Naive thymus-derived CD4-positive, alpha-beta T cell (primary cell): ENCODE measurements at regions not wholly inside any gene's neighbourhood (a gene's known extent, or its start where the extent isn't known, plus 50 kb on each side); places are given as distances from the start of the nearest gene placed in this dataset.

Experiments
- ATAC-seq: fragments of 150-1000 bp; cut with Tn5 transposase; 2 replicates; pipeline ENCODE4 v1.10.0; 2021; ENCODE audit warnings: mild to moderate bottlenecking, moderate library complexity
- CTCF ChIA-PET: fragments of 350-600 bp; sonication (Branson Sonifier 250); formaldehyde crosslinking; loops from one replicate; lab custom pipeline; 2021; ENCODE audit warnings: antibody characterized with exemption; lab: Charles Lee
- POLR2A ChIA-PET: fragments of 350-600 bp; sonication (Branson Sonifier 250); formaldehyde crosslinking; loops from one replicate; lab custom pipeline; 2021; ENCODE audit warnings: antibody characterized with exemption, inconsistent platforms; lab: Charles Lee
- DNase-seq, 9 donors: peaks; one replicate each; pipeline versions ENCODE4 v3.0.0 to v3.0.0-alpha.2; 2020 to 2022; ENCODE audit warnings: mixed read lengths in 1 of 9
- H3K27ac ChIP-seq: one replicate; pipeline ENCODE4 v1.7.0; 2013; ENCODE audit warnings: mild to moderate bottlenecking, low read depth, low read length, moderate library complexity
- H3K27me3 ChIP-seq, 2 donors: one replicate each; pipeline ENCODE4 v1.7.0; 2013; ENCODE audit warnings: low read length in 2 of 2, mild to moderate bottlenecking in 2 of 2, moderate library complexity in 2 of 2; ENCODE audit not compliant: control insufficient read depth in 2 of 2, insufficient read depth in 2 of 2
- H3K36me3 ChIP-seq, 3 experiments: 1 replicate in 2 of 3; 2 replicates in 1 of 3; pipeline ENCODE4 v1.7.0; 2013; ENCODE audit warnings: low read length in 3 of 3, mild to moderate bottlenecking in 3 of 3, moderate library complexity in 1 of 3; ENCODE audit not compliant: insufficient read depth in 3 of 3, control insufficient read depth in 2 of 3
- H3K4me1 ChIP-seq, 2 donors: one replicate each; pipeline ENCODE4 v1.7.0; 2013; ENCODE audit warnings: low read length in 2 of 2, mild to moderate bottlenecking in 2 of 2, moderate library complexity in 1 of 2; ENCODE audit not compliant: control insufficient read depth in 2 of 2, insufficient read depth in 2 of 2
- H3K4me3 ChIP-seq: 2 replicates; pipeline ENCODE4 v1.7.0; 2013; ENCODE audit warnings: mild to moderate bottlenecking, low read length
- H3K9me3 ChIP-seq, 3 experiments: 1 replicate in 2 of 3; 2 replicates in 1 of 3; pipeline ENCODE4 v1.7.0; 2013; ENCODE audit warnings: low read length in 3 of 3; ENCODE audit not compliant: control insufficient read depth in 2 of 3
- H3K27ac Mint-ChIP-seq, 9 donors: one replicate each; pipeline ENCODE4 v1.8.0; 2020 to 2022; ENCODE audit warnings: mixed read lengths in 9 of 9, mild to moderate bottlenecking in 8 of 9, moderate library complexity in 5 of 9, inconsistent platforms in 2 of 9
- H3K27me3 Mint-ChIP-seq, 5 donors: one replicate each; pipeline ENCODE4 v1.8.0; 2021 to 2022; ENCODE audit warnings: mixed read lengths in 5 of 5, mild to moderate bottlenecking in 1 of 5
- H3K36me3 Mint-ChIP-seq, 5 donors: one replicate each; pipeline ENCODE4 v1.8.0; 2020 to 2022; ENCODE audit warnings: mixed read lengths in 5 of 5, mild to moderate bottlenecking in 3 of 5, inconsistent platforms in 1 of 5
- H3K4me1 Mint-ChIP-seq, 7 donors: one replicate each; pipeline ENCODE4 v1.8.0; 2020 to 2022; ENCODE audit warnings: mixed read lengths in 7 of 7, mild to moderate bottlenecking in 3 of 7, inconsistent platforms in 1 of 7
- H3K4me3 Mint-ChIP-seq, 10 donors: one replicate each; pipeline ENCODE4 v1.8.0; 2020 to 2022; ENCODE audit warnings: mild to moderate bottlenecking in 10 of 10, mixed read lengths in 10 of 10, moderate library complexity in 6 of 10, inconsistent platforms in 2 of 10
- H3K9me3 Mint-ChIP-seq, 11 donors: one replicate each; pipeline ENCODE4 v1.8.0; 2020 to 2022; ENCODE audit warnings: mixed read lengths in 11 of 11, mild to moderate bottlenecking in 4 of 11, inconsistent platforms in 1 of 11, moderate library complexity in 1 of 11
- intact Hi-C, 2 donors: fragments of 100-400 bp; cut with micrococcal nuclease; formaldehyde crosslinking; loops; one replicate each; pipeline ENCODE4 v1.15.1; 2023

DNA sequence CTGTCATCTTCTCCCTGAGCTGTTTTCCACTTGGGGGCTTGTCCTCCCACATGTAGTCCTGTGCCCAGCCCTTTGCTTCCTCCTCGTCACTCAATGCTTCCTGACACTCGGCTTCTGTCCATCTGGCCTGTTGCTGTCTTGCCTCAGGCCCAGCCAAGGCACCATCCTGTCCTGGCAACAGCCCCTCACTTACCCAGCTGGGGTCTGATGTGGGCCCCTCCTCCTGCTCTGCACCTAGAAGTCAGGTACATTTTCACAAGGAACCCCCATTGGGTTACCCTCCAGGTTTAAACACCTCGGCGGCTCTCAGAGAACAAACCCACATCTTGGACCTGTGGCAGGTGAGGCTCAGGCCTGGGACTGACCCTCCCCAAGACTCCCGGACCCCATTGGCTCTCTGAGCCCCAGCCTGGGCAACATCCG lies 784.8 kb downstream of the TBC1D22A start:
- intact Hi-C loops = no loop called here
- POLR2A ChIA-PET = no interaction called here
- Mint-ChIP-seq H3K36me3 (no peaks in the 10 kb centered on the region), H3K4me1 (no peaks in the 10 kb centered on the region), H3K4me3 (no peak overlapping the region), H3K9me3 (peaks cover 0 to 5% (median 0%) of the 10 kb centered on the region in 11 donors), H3K27ac (no peak overlapping the region), H3K27me3 (peaks cover 0 to 16% (median 0%) of the 10 kb centered on the region in 5 donors)
- Histone ChIP-seq H3K36me3 (no peaks in the 10 kb centered on the region), H3K27ac (no peak overlapping the region), H3K27me3 (no peaks in the 10 kb centered on the region), H3K4me1 (no peaks in the 10 kb centered on the region), H3K9me3 (peaks cover 0 to 4% (median 0%) of the 10 kb centered on the region in 3 experiments), H3K4me3 (no peak overlapping the region)
- CTCF ChIA-PET = no interaction called here
- ATAC-seq (no peak), DNase-seq (no peak)

DNA sequence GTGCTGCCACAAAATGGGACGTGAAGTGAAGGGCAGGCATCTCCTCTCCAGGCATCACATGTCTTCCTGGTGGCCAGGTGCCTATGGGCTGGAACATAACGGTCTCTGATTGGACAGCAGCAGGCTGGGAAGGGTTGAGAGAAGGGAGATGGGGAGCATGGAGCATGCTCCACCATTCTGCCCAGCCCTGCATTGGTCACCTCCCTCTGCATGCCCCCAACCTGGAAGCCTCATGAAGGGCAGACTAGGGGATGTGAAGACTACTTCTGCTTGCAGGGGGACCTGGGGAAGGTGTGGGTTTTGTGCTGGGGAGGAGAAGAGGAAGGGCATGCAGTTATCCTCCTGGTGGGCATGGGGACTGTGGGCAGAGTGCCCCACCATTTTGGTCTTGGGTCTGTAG lies 782.2 kb downstream of the TBC1D22A start:
- H3K4me3 Mint-ChIP-seq = no peak overlapping the region
- Histone ChIP-seq H3K4me3 (no peak overlapping the region), H3K36me3 (no peaks in the 10 kb centered on the region), H3K27me3 (no peaks in the 10 kb centered on the region), H3K4me1 (no peaks in the 10 kb centered on the region), H3K9me3 (peaks cover 0 to 4% (median 0%) of the 10 kb centered on the region in 3 experiments), H3K27ac (no peak overlapping the region)
- intact Hi-C loops = no loop called here
- H3K4me1 Mint-ChIP-seq = no peaks in the 10 kb centered on the region
- H3K9me3 Mint-ChIP-seq = peaks cover 0 to 5% (median 0%) of the 10 kb centered on the region in 11 donors
- ATAC-seq (no peak), DNase-seq (no peak)
- ChIA-PET POLR2A (no interaction called here), CTCF (no interaction called here)
- no peak overlapping the region for H3K27ac Mint-ChIP-seq
- H3K27me3 Mint-ChIP-seq = peaks cover 0 to 6% (median 0%) of the 10 kb centered on the region in 5 donors
- no peaks in the 10 kb centered on the region for H3K36me3 Mint-ChIP-seq

DNA sequence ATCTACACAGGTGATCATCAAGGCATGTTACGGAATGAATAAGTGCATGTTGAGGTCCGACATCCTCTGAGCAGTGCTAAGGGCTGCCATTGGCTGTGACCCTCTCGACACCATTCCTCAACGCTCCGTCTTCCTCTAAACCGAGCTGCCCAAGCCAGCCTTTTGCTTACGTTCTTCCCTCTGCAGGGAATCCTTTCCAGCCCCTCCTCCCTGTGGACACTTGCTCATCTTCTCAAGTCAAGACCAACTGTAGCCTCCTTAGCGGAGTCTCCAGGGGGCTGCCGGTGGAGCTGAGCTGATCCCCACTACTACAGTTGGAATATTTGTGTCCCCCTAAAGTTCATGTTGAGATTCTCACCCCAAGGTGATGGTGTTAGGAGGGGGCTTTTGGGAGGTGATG lies 781.0 kb downstream of the TBC1D22A start:
- Histone ChIP-seq H3K27me3 (no peaks in the 10 kb centered on the region), H3K4me1 (no peaks in the 10 kb centered on the region), H3K4me3 (no peak overlapping the region), H3K36me3 (no peaks in the 10 kb centered on the region), H3K27ac (no peak overlapping the region), H3K9me3 (peaks cover 0 to 4% (median 0%) of the 10 kb centered on the region in 3 experiments)
- ChIA-PET POLR2A (no interaction called here), CTCF (no interaction called here)
- H3K27me3 Mint-ChIP-seq = peaks cover 0 to 12% (median 0%) of the 10 kb centered on the region in 5 donors
- H3K4me3 Mint-ChIP-seq = no peak overlapping the region
- DNase-seq (no peak), ATAC-seq (no peak)
- intact Hi-C loops = no loop called here
- H3K36me3 Mint-ChIP-seq = no peaks in the 10 kb centered on the region
- H3K9me3 Mint-ChIP-seq = peaks cover 0 to 7% (median 0%) of the 10 kb centered on the region in 11 donors
- no peak overlapping the region for H3K27ac Mint-ChIP-seq
- H3K4me1 Mint-ChIP-seq = no peaks in the 10 kb centered on the region

DNA sequence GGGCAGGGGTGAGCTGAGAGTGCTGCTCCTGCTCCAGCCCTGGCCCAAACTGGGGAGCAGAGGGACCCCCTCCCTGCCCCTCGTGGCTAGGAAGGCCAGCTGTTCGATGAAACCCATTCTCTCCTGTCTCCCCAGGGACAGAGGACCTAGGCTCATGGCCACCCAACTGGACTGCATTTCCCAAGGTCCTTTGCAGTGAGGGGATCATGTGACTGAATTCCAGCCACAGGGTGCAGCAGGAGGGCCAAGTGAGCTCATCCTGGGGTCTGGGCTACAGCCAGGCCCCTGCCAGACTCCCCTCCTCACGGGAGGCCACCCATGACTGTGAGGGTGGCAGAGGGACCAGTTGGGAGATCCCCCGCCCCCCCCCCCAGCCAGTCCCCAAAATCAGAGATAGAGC lies 777.6 kb downstream of the TBC1D22A start:
- Histone ChIP-seq H3K36me3 (no peaks in the 10 kb centered on the region), H3K4me1 (no peaks in the 10 kb centered on the region), H3K4me3 (no peak overlapping the region), H3K27me3 (no peaks in the 10 kb centered on the region), H3K9me3 (no peaks in the 10 kb centered on the region), H3K27ac (no peak overlapping the region)
- Mint-ChIP-seq H3K36me3 (peaks cover 0 to 4% (median 0%) of the 10 kb centered on the region in 5 donors), H3K27ac (no peak overlapping the region), H3K4me1 (no peaks in the 10 kb centered on the region), H3K4me3 (no peak overlapping the region), H3K27me3 (peaks cover 0 to 15% (median 4%) of the 10 kb centered on the region in 5 donors), H3K9me3 (peaks cover 0 to 12% (median 4%) of the 10 kb centered on the region in 11 donors)
- DNase-seq (no peak), ATAC-seq (no peak)
- ChIA-PET CTCF (no interaction called here), POLR2A (no interaction called here)
- intact Hi-C loops = no loop called here

DNA sequence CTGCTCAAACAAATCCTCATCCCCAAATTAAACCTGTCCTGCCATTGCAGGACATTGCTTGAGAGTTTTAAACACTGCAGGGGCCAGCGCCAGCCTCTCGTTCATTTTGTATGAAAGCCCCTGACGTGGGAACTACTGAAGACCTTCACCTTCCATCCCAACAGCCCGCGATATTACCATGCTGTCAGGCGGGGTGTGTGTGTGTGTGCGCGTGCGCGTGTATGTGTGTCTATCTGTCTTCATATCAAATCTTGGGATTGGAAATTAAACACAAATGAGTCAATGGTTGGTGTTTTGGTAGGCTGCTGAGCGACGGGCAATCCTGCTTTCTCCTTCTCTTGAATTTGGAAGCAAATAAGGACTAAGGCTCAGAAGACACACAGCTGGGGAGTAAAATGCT lies 776.9 kb downstream of the TBC1D22A start:
- Histone ChIP-seq H3K4me1 (no peaks in the 10 kb centered on the region), H3K36me3 (no peaks in the 10 kb centered on the region), H3K27me3 (no peaks in the 10 kb centered on the region), H3K4me3 (no peak overlapping the region), H3K9me3 (no peaks in the 10 kb centered on the region), H3K27ac (no peak overlapping the region)
- ChIA-PET POLR2A (no interaction called here), CTCF (no interaction called here)
- Mint-ChIP-seq H3K9me3 (peaks cover 0 to 12% (median 4%) of the 10 kb centered on the region in 11 donors), H3K4me3 (no peak overlapping the region), H3K36me3 (peaks cover 0 to 4% (median 0%) of the 10 kb centered on the region in 5 donors), H3K27ac (no peak overlapping the region), H3K27me3 (peaks cover 0 to 15% (median 4%) of the 10 kb centered on the region in 5 donors), H3K4me1 (no peaks in the 10 kb centered on the region)
- intact Hi-C loops = no loop called here
- ATAC-seq = no peak
- DNase-seq = no peak

DNA sequence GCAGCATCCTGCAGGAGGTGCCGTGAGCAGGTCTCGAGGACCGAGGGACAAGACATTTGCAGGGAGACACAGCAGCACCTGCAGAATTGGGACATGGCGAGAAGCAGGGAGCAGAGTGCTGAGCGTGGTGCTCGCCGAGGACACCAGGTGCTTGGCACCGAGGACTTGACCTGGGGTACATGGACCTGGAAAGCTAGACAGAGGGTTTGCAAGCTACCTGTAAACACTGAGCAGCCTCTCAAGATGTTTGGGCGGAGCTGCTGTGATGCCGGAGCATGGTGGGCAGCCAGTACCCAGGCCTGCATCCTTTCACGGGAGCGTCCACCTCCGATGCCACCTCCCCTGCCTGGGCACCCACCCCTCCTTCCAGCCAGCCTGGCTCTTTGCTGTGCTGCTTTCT lies 773.2 kb downstream of the TBC1D22A start:
- H3K4me3 Mint-ChIP-seq = no peak overlapping the region
- H3K27me3 ChIP-seq = no peaks in the 10 kb centered on the region

DNA sequence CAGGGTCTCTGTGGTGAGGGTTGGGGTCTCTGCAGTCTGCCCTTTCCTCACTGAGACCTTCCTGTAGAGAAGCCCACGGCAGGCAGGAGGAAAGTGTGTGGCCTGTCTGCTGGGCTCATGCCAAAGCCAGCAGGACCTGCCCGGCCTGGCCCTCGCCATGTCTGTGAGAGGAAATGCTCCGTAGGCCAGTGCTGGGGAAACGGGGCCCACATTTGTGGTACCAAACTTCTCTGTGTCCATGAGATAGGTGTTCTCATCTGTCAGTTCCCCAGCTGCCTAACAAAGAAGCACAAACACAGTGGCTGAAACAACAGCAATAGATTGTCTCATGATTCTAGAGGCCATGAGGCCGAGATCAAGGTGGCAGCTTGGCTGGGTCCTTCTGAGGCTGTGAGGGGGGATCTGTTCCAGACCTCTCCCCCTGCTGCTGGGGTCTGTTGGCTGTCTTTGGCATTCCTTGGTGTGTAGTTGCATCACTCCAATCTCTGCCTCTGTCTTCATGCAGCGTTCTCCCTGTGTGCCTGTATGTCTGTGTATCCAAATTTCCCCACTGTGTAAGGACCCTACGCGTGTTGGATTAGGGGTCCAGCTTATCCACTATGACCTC lies 772.5 kb downstream of the TBC1D22A start:
- intact Hi-C loops = no loop called here
- DNase-seq (no peak), ATAC-seq (no peak)
- Mint-ChIP-seq H3K4me3 (no peak overlapping the region), H3K36me3 (peaks cover 0 to 4% (median 0%) of the 10 kb centered on the region in 5 donors), H3K27me3 (peaks cover 0 to 16% (median 4%) of the 10 kb centered on the region in 5 donors), H3K4me1 (no peaks in the 10 kb centered on the region), H3K27ac (no peak overlapping the region), H3K9me3 (peaks cover 0 to 13% (median 5%) of the 10 kb centered on the region in 11 donors)
- CTCF ChIA-PET = no interaction called here
- H3K4me3 ChIP-seq = no peak overlapping the region
- H3K9me3 ChIP-seq = no peaks in the 10 kb centered on the region
- H3K27me3 ChIP-seq = no peaks in the 10 kb centered on the region
- no peaks in the 10 kb centered on the region for H3K36me3 ChIP-seq
- POLR2A ChIA-PET = no interaction called here
- no peak overlapping the region for H3K27ac ChIP-seq
- no peaks in the 10 kb centered on the region for H3K4me1 ChIP-seq

More for the DNA sequence above, 773.2 kb downstream of the TBC1D22A start:
- ChIA-PET POLR2A (no interaction called here), CTCF (no interaction called here)
- H3K4me1 Mint-ChIP-seq = no peaks in the 10 kb centered on the region
- ATAC-seq = no peak
- H3K4me3 ChIP-seq = no peak overlapping the region
- H3K9me3 ChIP-seq = no peaks in the 10 kb centered on the region
- H3K36me3 Mint-ChIP-seq = peaks cover 0 to 4% (median 0%) of the 10 kb centered on the region in 5 donors
- H3K27ac ChIP-seq = no peak overlapping the region
- peaks cover 0 to 16% (median 4%) of the 10 kb centered on the region in 5 donors for H3K27me3 Mint-ChIP-seq
- no peaks in the 10 kb centered on the region for H3K36me3 ChIP-seq
- H3K27ac Mint-ChIP-seq = no peak overlapping the region
- no peak for DNase-seq
- intact Hi-C loops = no loop called here
- H3K4me1 ChIP-seq = no peaks in the 10 kb centered on the region
- peaks cover 0 to 13% (median 5%) of the 10 kb centered on the region in 11 donors for H3K9me3 Mint-ChIP-seq
